WERI-Rb-1 (cell line): ENCODE measurements at regions not wholly inside any gene's neighbourhood (a gene's known extent, or its start where the extent isn't known, plus 50 kb on each side); places are given as distances from the start of the nearest gene placed in this dataset.

ENCODE experiments used
- DNase-seq: peaks from one replicate; pipeline ENCODE4 v3.0.0-alpha.2; 2020
- H3K27ac ChIP-seq: fragments of 250-450 bp; sonication (Bioruptor Pico); 2 replicates; pipeline ENCODE4 v1.5.1; 2020; ENCODE audit warnings: mild to moderate bottlenecking, moderate library complexity
- H3K27me3 ChIP-seq: fragments of 250-450 bp; sonication (Bioruptor Pico); 2 replicates; pipeline ENCODE4 v1.5.1; 2021; ENCODE audit warnings: mild to moderate bottlenecking, low read depth, moderate library complexity; ENCODE audit not compliant: insufficient read depth, severe bottlenecking
- H3K36me3 ChIP-seq: fragments of 250-450 bp; sonication (Bioruptor Pico); 2 replicates; pipeline ENCODE4 v1.5.1; 2020; ENCODE audit warnings: mild to moderate bottlenecking, moderate library complexity
- H3K4me3 ChIP-seq: 2 replicates; pipeline ENCODE4 v1.5.1; 2011; ENCODE audit warnings: low read depth, mild to moderate bottlenecking, control low read depth, low read length
- H3K9me3 ChIP-seq: fragments of 250-450 bp; sonication (Bioruptor Pico); 2 replicates; pipeline ENCODE4 v1.5.1; 2021; ENCODE audit warnings: mild to moderate bottlenecking, moderate library complexity; ENCODE audit not compliant: severe bottlenecking
- CTCF ChIP-seq: IDR thresholded peaks from 2 replicates; pipeline ENCODE4 v1.5.1; 2011; ENCODE audit warnings: low read depth, mild to moderate bottlenecking, control low read depth, inconsistent platforms, low read length

GRCh38 chr20:39547546-39548408, 585.6 kb downstream of the DHX35 start:
- no peaks in the 10 kb centered on the region for H3K9me3 ChIP-seq
- no peak overlapping the region for H3K27ac ChIP-seq
- peaks cover 24% of the 10 kb centered on the region for H3K27me3 ChIP-seq
- no peaks in the 10 kb centered on the region for H3K36me3 ChIP-seq
- DNase-seq: no peak
- no peak overlapping the region for H3K4me3 ChIP-seq
- no peak for TF ChIP-seq CTCF

GRCh38 chr20:39541136-39541803, 579.1 kb downstream of the DHX35 start:
- H3K27me3 ChIP-seq: peaks cover 15% of the 10 kb centered on the region
- no peaks in the 10 kb centered on the region for H3K36me3 ChIP-seq
- no peaks in the 10 kb centered on the region for H3K9me3 ChIP-seq
- no peak overlapping the region for H3K27ac ChIP-seq
- DNase-seq: no peak
- TF ChIP-seq CTCF: no peak
- no peak overlapping the region for H3K4me3 ChIP-seq

- no peak for TF ChIP-seq CTCF
- no peaks in the 10 kb centered on the region for H3K36me3 ChIP-seq
- no peaks in the 10 kb centered on the region for H3K9me3 ChIP-seq
- H3K27me3 ChIP-seq: peaks cover 10% of the 10 kb centered on the region
- DNase-seq: no peak
- no peak overlapping the region for H3K27ac ChIP-seq
- no peak overlapping the region for H3K4me3 ChIP-seq
Observed at GRCh38 chr20:39538317-39538716, 576.2 kb downstream of the DHX35 start.

- H3K27me3 ChIP-seq: peaks cover 18% of the 10 kb centered on the region
- no peak for DNase-seq
- no peak overlapping the region for H3K4me3 ChIP-seq
- no peak for TF ChIP-seq CTCF
- no peak overlapping the region for H3K27ac ChIP-seq
- no peaks in the 10 kb centered on the region for H3K9me3 ChIP-seq
- H3K36me3 ChIP-seq: no peaks in the 10 kb centered on the region
Observed at GRCh38 chr20:39535301-39535700, 573.2 kb downstream of the DHX35 start.

DNA sequence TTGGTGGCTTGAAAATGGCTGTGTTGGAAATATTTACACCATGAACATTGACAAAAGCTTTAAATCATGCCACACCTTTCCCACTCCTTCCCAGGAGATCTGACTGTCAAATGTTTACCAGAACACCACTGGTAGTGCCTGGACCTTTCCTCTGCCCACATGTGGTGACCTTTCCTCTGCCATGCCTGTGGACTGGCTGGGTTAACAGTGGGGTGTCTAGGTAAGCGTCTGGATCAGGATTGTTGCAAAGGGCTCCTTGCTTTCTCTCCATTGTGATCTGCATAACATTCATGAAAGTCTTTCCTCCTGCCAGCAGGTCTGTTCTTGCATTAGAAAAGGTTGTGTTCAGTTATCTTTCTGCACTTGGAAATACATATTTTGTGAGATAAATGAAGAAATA, 572.7 kb downstream of the DHX35 start:
- no peak overlapping the region for H3K27ac ChIP-seq
- no peaks in the 10 kb centered on the region for H3K9me3 ChIP-seq
- no peak overlapping the region for H3K4me3 ChIP-seq
- H3K36me3 ChIP-seq: no peaks in the 10 kb centered on the region
- no peak for TF ChIP-seq CTCF
- peaks cover 19% of the 10 kb centered on the region for H3K27me3 ChIP-seq
- no peak for DNase-seq
